H1 (cell line): ENCODE measurements at regions not wholly inside any gene's neighbourhood (a gene's known extent, or its start where the extent isn't known, plus 50 kb on each side); places are given as distances from the start of the nearest gene placed in this dataset.

ENCODE experiments used
- CTCF ChIA-PET: fragments of 300-600 bp; sonication (Branson Sonifier 250); formaldehyde crosslinking; loops from one replicate; lab custom pipeline; 2021; ENCODE audit not compliant: partially characterized antibody; lab: Charles Lee
- POLR2A ChIA-PET: fragments of 300-600 bp; sonication (Branson Sonifier 250); formaldehyde crosslinking; loops from one replicate; lab custom pipeline; 2021; ENCODE audit warnings: inconsistent platforms; ENCODE audit not compliant: partially characterized antibody; lab: Charles Lee
- DNase-seq, 2 experiments: peaks; one replicate each; pipeline versions ENCODE4 v3.0.0 to v3.0.0-alpha.2; 2010 to 2022; ENCODE audit warnings: low spot score in 2 of 2, low read depth in 1 of 2, mixed read lengths in 1 of 2
- FAIRE-seq: peaks from 2 replicates; lab custom pipeline; 2011; peaks lifted over from hg19 to GRCh38; lab: Jason Lieb, UNC
- H2AFZ ChIP-seq: 2 replicates; pipeline ENCODE4 v1.8.1; 2012; ENCODE audit warnings: low read length, inconsistent platforms
- H2AK5ac ChIP-seq: 2 replicates; pipeline ENCODE4 v1.6.1; 2013; ENCODE audit warnings: low read depth, low read length
- H2BK120ac ChIP-seq: replicated peaks from 2 replicates; pipeline ENCODE3; 2013; ENCODE audit warnings: low read depth, low read length, inconsistent platforms
- H2BK12ac ChIP-seq: 2 replicates; pipeline ENCODE4 v1.6.1; 2013; ENCODE audit warnings: low read depth, low read length
- H2BK15ac ChIP-seq: 2 replicates; pipeline ENCODE4 v1.6.1; 2013; ENCODE audit warnings: low read length
- H2BK20ac ChIP-seq: 2 replicates; pipeline ENCODE4 v1.6.1; 2013; ENCODE audit warnings: low read length
- H2BK5ac ChIP-seq: 2 replicates; pipeline ENCODE4 v1.6.1; 2013; ENCODE audit warnings: low read depth, low read length
- H3K14ac ChIP-seq: 2 replicates; pipeline ENCODE4 v1.6.1; 2013; ENCODE audit warnings: inconsistent platforms; ENCODE audit not compliant: insufficient read length
- H3K18ac ChIP-seq: 2 replicates; pipeline ENCODE4 v1.6.1; 2013; ENCODE audit warnings: low read length; ENCODE audit errors: extremely low read depth
- H3K23ac ChIP-seq: 2 replicates; pipeline ENCODE4 v1.6.1; 2013; ENCODE audit warnings: inconsistent platforms; ENCODE audit not compliant: insufficient read length
- H3K23me2 ChIP-seq: 2 replicates; pipeline ENCODE4 v1.6.1; 2013; ENCODE audit warnings: low read depth, low read length
- H3K27ac ChIP-seq: 2 replicates; pipeline ENCODE4 v1.6.1; 2011; ENCODE audit warnings: low read depth, low read length, inconsistent platforms
- H3K27me3 ChIP-seq, 4 experiments: replicated peaks in 1 of 4; 1 replicate in 1 of 4; 2 replicates in 3 of 4; pipeline versions ENCODE4 v1.6.1 to v1.8.1; 2011 to 2013; ENCODE audit warnings: low read length in 3 of 4, mild to moderate bottlenecking in 3 of 4, inconsistent platforms in 2 of 4, mixed read lengths in 2 of 4, moderate library complexity in 1 of 4; ENCODE audit not compliant: control insufficient read depth in 3 of 4, insufficient read depth in 3 of 4; ENCODE audit errors: extremely low read depth in 1 of 4
- H3K36me3 ChIP-seq, 4 experiments: 2 replicates each; pipeline versions ENCODE4 v1.6.1 to v1.8.1; 2011 to 2013; ENCODE audit warnings: mild to moderate bottlenecking in 4 of 4, low read length in 3 of 4, moderate library complexity in 2 of 4, control low read depth in 1 of 4, inconsistent platforms in 1 of 4; ENCODE audit not compliant: insufficient read depth in 4 of 4, control insufficient read depth in 2 of 4
- H3K4ac ChIP-seq: replicated peaks from 2 replicates; pipeline ENCODE3; 2013; ENCODE audit warnings: low read length, low read depth, mixed read lengths, inconsistent platforms; ENCODE audit not compliant: insufficient read length
- H3K4me1 ChIP-seq, 4 experiments: replicated peaks in 1 of 4; 1 replicate in 1 of 4; 2 replicates in 3 of 4; pipeline versions ENCODE4 v1.6.1 to v1.8.1; 2011 to 2013; ENCODE audit warnings: low read length in 3 of 4, inconsistent platforms in 2 of 4, mixed read lengths in 1 of 4; ENCODE audit not compliant: insufficient read depth in 4 of 4, control insufficient read depth in 3 of 4
- H3K4me2 ChIP-seq, 2 experiments: 2 replicates each; pipeline versions ENCODE4 v1.6.1 to v1.8.1; 2011 to 2013; ENCODE audit warnings: low read depth in 2 of 2, low read length in 2 of 2, control low read depth in 1 of 2, inconsistent platforms in 1 of 2, mild to moderate bottlenecking in 1 of 2; ENCODE audit not compliant: insufficient read depth in 1 of 2
- H3K4me3 ChIP-seq, 4 experiments: fragments of 200-600, 300-600 bp in 1 of 4; sonication (generic), shearing (Covaris generic), sonication (Bioruptor Twin) in 1 of 4; 2 replicates each; pipeline versions ENCODE4 v1.5.1 to v1.8.1; 2011 to 2016; ENCODE audit warnings: low read length in 4 of 4, low read depth in 3 of 4, control low read depth in 2 of 4, inconsistent platforms in 2 of 4, mild to moderate bottlenecking in 2 of 4, mixed read lengths in 1 of 4, moderate library complexity in 1 of 4; ENCODE audit not compliant: insufficient read depth in 2 of 4; ENCODE audit errors: extremely low read depth in 1 of 4
- H3K56ac ChIP-seq: replicated peaks from 2 replicates; pipeline ENCODE3; 2013; ENCODE audit warnings: low read depth, mild to moderate bottlenecking, mixed read lengths, low read length, inconsistent platforms; ENCODE audit not compliant: insufficient read length
- H3K79me1 ChIP-seq: 2 replicates; pipeline ENCODE4 v1.6.1; 2013; ENCODE audit warnings: low read depth, low read length, control low read depth
- H3K79me2 ChIP-seq, 2 experiments: 2 replicates each; pipeline versions ENCODE4 v1.6.1 to v1.8.1; 2012 to 2013; ENCODE audit warnings: low read length in 2 of 2, mild to moderate bottlenecking in 2 of 2, inconsistent platforms in 1 of 2; ENCODE audit not compliant: insufficient read depth in 2 of 2, control insufficient read depth in 1 of 2
- H3K9ac ChIP-seq, 4 experiments: replicated peaks in 1 of 4; 1 replicate in 1 of 4; 2 replicates in 3 of 4; pipeline versions ENCODE4 v1.6.1 to v1.8.1; 2011 to 2013; ENCODE audit warnings: low read depth in 3 of 4, low read length in 3 of 4, control low read depth in 2 of 4, mild to moderate bottlenecking in 2 of 4, moderate library complexity in 2 of 4, inconsistent platforms in 1 of 4; ENCODE audit errors: extremely low read depth in 1 of 4
- H3K9me3 ChIP-seq, 2 experiments: 2 replicates each; pipeline versions ENCODE4 v1.6.1 to v1.8.1; 2012 to 2013; ENCODE audit warnings: mild to moderate bottlenecking in 2 of 2, moderate library complexity in 2 of 2, control low read depth in 1 of 2, inconsistent platforms in 1 of 2, low read depth in 1 of 2, low read length in 1 of 2, mixed read lengths in 1 of 2; ENCODE audit not compliant: insufficient read depth in 2 of 2
- H4K20me1 ChIP-seq, 2 experiments: replicated peaks in 1 of 2; 2 replicates each; pipeline versions ENCODE3 to v1.8.1; 2011 to 2013; ENCODE audit warnings: inconsistent platforms in 2 of 2, low read length in 2 of 2, mild to moderate bottlenecking in 1 of 2; ENCODE audit not compliant: insufficient read depth in 2 of 2, control insufficient read depth in 1 of 2
- H4K5ac ChIP-seq: 2 replicates; pipeline ENCODE4 v1.6.1; 2013; ENCODE audit warnings: low read length, low read depth, mixed read lengths, inconsistent platforms; ENCODE audit not compliant: insufficient read length
- H4K8ac ChIP-seq: 2 replicates; pipeline ENCODE4 v1.8.0; 2013; ENCODE audit warnings: mild to moderate bottlenecking, moderate library complexity, low read length, inconsistent platforms; ENCODE audit not compliant: insufficient read depth; ENCODE audit errors: extremely low read depth
- H4K91ac ChIP-seq: replicated peaks from 2 replicates; pipeline ENCODE3; 2013; ENCODE audit warnings: low read length, mixed read lengths, inconsistent platforms; ENCODE audit not compliant: insufficient read length
- ATF3 ChIP-seq: IDR thresholded peaks from 2 replicates; pipeline ENCODE4 v1.6.1; 2011; ENCODE audit warnings: low read depth, mild to moderate bottlenecking, low read length; ENCODE audit not compliant: insufficient read depth
- BCL11A ChIP-seq, 2 experiments: IDR thresholded peaks; one replicate each; pipeline ENCODE4 v1.6.1; 2011; ENCODE audit warnings: low read depth in 2 of 2, low read length in 2 of 2, mild to moderate bottlenecking in 2 of 2
- BRCA1 ChIP-seq: IDR thresholded peaks from 2 replicates; pipeline ENCODE4 v1.6.1; 2012; ENCODE audit warnings: low read depth, low read length, improper control_type of control experiment
- CREB1 ChIP-seq: IDR thresholded peaks from 2 replicates; pipeline ENCODE4 v1.6.1; 2012; ENCODE audit warnings: inconsistent platforms
- CTCF ChIP-seq, 3 experiments: IDR thresholded peaks; 1 replicate in 2 of 3; 2 replicates in 1 of 3; pipeline versions ENCODE4 v1.5.1 to v1.6.1; 2011; ENCODE audit warnings: low read length in 3 of 3, mild to moderate bottlenecking in 3 of 3, inconsistent platforms in 2 of 3, low read depth in 1 of 3, moderate library complexity in 1 of 3; ENCODE audit not compliant: insufficient read depth in 1 of 3; ENCODE audit errors: control extremely low read depth in 1 of 3
- EZH2 ChIP-seq: fragments of 200-600 bp; sonication (generic); IDR thresholded peaks from 2 replicates; pipeline ENCODE4 v1.7.1; 2012; ENCODE audit warnings: low read depth, mild to moderate bottlenecking, moderate library complexity, low read length, inconsistent platforms; ENCODE audit not compliant: severe bottlenecking
- GABPA ChIP-seq: IDR thresholded peaks from 2 replicates; pipeline ENCODE4 v1.6.1; 2011; ENCODE audit warnings: mild to moderate bottlenecking, low read length, moderate library complexity, borderline replicate concordance; ENCODE audit not compliant: insufficient read depth
- HDAC2 ChIP-seq, 2 experiments: fragments of 300-600 bp in 1 of 2; sonication (generic) in 1 of 2; IDR thresholded peaks; 2 replicates each; pipeline ENCODE4 v1.6.1; 2011 to 2012; ENCODE audit warnings: low read depth in 2 of 2, low read length in 2 of 2, mild to moderate bottlenecking in 2 of 2, moderate library complexity in 2 of 2, borderline replicate concordance in 1 of 2, inconsistent platforms in 1 of 2
- RFX5 ChIP-seq: IDR thresholded peaks from 2 replicates; pipeline ENCODE4 v1.6.1; 2011; ENCODE audit warnings: low read depth, low read length, improper control_type of control experiment, borderline replicate concordance
- TAF1 ChIP-seq: IDR thresholded peaks from 2 replicates; pipeline ENCODE4 v1.6.1; 2011; ENCODE audit warnings: mild to moderate bottlenecking, low read depth, low read length
- WGBS, 2 experiments: shearing (Covaris generic) in 1 of 2; methylation state at CpG; one replicate each; pipeline versions ENCODE4 v1.1.6 to v1.1.7; 2013 to 2015; ENCODE audit warnings: low lambda C conversion rate in 2 of 2, mixed read lengths in 2 of 2, inconsistent platforms in 1 of 2, low coverage in 1 of 2, missing lambda C conversion rate in 1 of 2; ENCODE audit not compliant: insufficient replicate concordance in 2 of 2, insufficient coverage in 1 of 2, insufficient read length in 1 of 2; ENCODE audit errors: extremely low coverage in 1 of 2, missing lambda C conversion rate in 1 of 2; 5-methylcytosine and 5-hydroxymethylcytosine counted together
- TF ChIP-seq, protein P1 (sequence below): IDR thresholded peaks from 2 replicates; pipeline ENCODE4 v1.6.1; 2012; ENCODE audit warnings: inconsistent platforms

GRCh38 chr6:1068068-1068467 is 243.8 kb upstream of the FOXQ1 start:
- Histone ChIP-seq H4K20me1 (peaks cover 0 to 2% of the 10 kb centered on the region in 2 experiments), H3K9ac (no peak overlapping the region), H2BK12ac (no peak overlapping the region), H2BK120ac (no peak overlapping the region), H3K4me2 (no peak overlapping the region), H4K91ac (no peak overlapping the region), H2BK15ac (no peak overlapping the region), H3K36me3 (no peaks in the 10 kb centered on the region), H3K18ac (no peak overlapping the region), H3K14ac (no peak overlapping the region), H4K5ac (no peak overlapping the region), H3K27me3 (no peaks in the 10 kb centered on the region), H2AFZ (no peak overlapping the region), H3K23me2 (peaks cover 3% of the 10 kb centered on the region; the same call in 1 of the 2 replicates), H3K4me1 (no peaks in the 10 kb centered on the region), H3K9me3 (no peaks in the 10 kb centered on the region), H4K8ac (no peak overlapping the region), H3K79me2 (no peaks in the 10 kb centered on the region; a peak in 1 of 4 replicates), H3K4me3 (no peak overlapping the region), H3K56ac (no peak overlapping the region), H2AK5ac (no peak overlapping the region), H3K4ac (no peak overlapping the region), H3K79me1 (no peaks in the 10 kb centered on the region), H3K27ac (no peak overlapping the region), H3K23ac (no peak overlapping the region), H2BK20ac (no peak overlapping the region), H2BK5ac (no peak overlapping the region)
- CTCF ChIA-PET, result no interaction called here
- WGBS, 2 experiments, result 89% methylated on average over 7 of the region's 7 CpGs; no CpG with 5 or more reads in 1 of the 2 experiments
- no peak for DNase-seq
- FAIRE-seq, result no peak
- POLR2A ChIA-PET, result no interaction called here
- TF ChIP-seq ATF3, result no peak
- no peak for TF ChIP-seq BCL11A (IDR thresholded peaks at IDR 0.05; ENCODE audit: low read depth in 2 of 2, low read length in 2 of 2)
- no peak for TF ChIP-seq BRCA1
- TF ChIP-seq TAF1, result no peak
- TF ChIP-seq RFX5, result no peak
- TF ChIP-seq GABPA, result no peak
- no peak for TF ChIP-seq EZH2
- TF ChIP-seq, protein P1, sequence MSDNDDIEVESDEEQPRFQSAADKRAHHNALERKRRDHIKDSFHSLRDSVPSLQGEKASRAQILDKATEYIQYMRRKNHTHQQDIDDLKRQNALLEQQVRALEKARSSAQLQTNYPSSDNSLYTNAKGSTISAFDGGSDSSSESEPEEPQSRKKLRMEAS, result no peak
- no peak for TF ChIP-seq CTCF (IDR thresholded peaks at IDR 0.05; ENCODE audit: control extremely low read depth in 1 of 3, insufficient read depth in 1 of 3, low read depth in 1 of 3, low read length in 3 of 3)
- no peak for TF ChIP-seq CREB1
- no peak for TF ChIP-seq HDAC2 (IDR thresholded peaks at IDR 0.05; ENCODE audit: borderline replicate concordance in 1 of 2, low read depth in 2 of 2, low read length in 2 of 2)
